GM21619 (cell line): ENCODE measurements at regions not wholly inside any gene's neighbourhood (a gene's known extent, or its start where the extent isn't known, plus 50 kb on each side); places are given as distances from the start of the nearest gene placed in this dataset.
"Not testable (repeated sequence)": the region's sequence is repeated elsewhere in the genome, so short reads cannot be mapped to it uniquely, and the experiment has no call there.

Experiments used
- ATAC-seq: cut with Tn5 transposase; IDR thresholded peaks from one replicate; pipeline ENCODE4 v1.9.1; 2021; ENCODE audit not compliant: unreplicated experiment

- ATAC-seq = no peak
These were observed 543.3 kb upstream of the UBE2E2 start for GRCh38 chr3:22659651-22660475.

GRCh38 chr3:22660606-22661005, 542.5 kb upstream of the UBE2E2 start:
- no peak for ATAC-seq

GRCh38 chr3:22661121-22661700, 541.9 kb upstream of the UBE2E2 start:
- ATAC-seq = no peak

GRCh38 chr3:22665528-22665927, 537.6 kb upstream of the UBE2E2 start:
- no peak for ATAC-seq

GRCh38 chr3:22666736-22667135, 536.4 kb upstream of the UBE2E2 start:
- no peak for ATAC-seq

DNA sequence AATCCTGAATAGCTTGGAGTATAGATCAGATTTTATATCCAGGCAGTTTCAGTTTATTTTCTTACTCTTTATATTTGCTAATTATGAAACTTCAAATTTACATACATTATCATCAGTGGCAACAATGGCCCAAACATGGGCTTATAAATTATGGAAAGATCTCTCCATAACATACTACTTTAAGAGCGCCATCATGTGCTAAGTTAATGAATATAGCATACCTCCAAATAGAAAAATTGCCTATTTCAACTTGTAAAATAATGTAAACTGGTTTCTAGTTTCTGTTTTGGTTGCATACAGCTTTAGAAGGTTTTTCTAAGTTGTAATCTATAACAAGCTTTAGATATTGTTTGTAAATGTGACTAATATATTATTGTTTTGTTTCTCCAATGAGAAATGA, 531.3 kb upstream of the UBE2E2 start:
- ATAC-seq = no peak

DNA sequence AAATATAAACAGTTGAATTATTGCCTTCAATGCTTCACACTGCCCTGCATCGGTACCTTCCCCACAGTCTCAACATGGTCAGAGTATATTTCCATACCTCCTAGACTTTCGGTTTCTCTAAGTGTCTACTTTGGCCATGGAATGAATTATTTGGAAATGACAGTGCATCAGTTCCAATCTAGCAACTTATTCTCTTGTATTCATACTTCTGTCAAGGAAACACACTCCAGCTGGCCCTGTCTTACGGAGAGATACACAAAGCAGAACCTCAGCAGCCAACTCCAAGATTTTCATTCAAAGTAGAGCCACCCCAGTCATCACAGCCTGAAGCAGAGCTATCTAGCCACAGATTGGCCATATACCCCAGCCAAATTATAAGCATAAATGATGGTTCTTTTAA, 518.4 kb upstream of the UBE2E2 start:
- no peak for ATAC-seq

DNA sequence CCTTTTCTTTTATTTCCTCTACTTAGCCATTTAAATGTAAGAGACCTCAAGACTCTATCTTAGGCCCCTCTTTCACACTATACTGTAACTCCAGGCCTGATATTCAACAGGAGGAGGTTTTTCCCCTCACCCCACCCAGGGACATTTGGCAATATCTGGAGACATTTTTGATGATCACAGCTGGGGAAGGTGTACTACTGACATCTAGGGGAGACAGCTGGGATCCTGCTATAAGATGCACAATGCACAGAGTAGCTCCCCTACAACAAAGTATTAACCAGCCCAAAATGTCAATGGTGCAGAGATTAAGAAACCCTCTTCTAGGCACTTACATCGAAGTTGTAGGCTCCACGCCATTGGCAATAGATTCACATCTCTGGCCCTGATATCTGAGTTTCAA, 517.5 kb upstream of the UBE2E2 start:
- peak; percentile 65 for ATAC-seq

- no peak for ATAC-seq
These were observed 511.7 kb upstream of the UBE2E2 start for GRCh38 chr3:22691407-22691806.

DNA sequence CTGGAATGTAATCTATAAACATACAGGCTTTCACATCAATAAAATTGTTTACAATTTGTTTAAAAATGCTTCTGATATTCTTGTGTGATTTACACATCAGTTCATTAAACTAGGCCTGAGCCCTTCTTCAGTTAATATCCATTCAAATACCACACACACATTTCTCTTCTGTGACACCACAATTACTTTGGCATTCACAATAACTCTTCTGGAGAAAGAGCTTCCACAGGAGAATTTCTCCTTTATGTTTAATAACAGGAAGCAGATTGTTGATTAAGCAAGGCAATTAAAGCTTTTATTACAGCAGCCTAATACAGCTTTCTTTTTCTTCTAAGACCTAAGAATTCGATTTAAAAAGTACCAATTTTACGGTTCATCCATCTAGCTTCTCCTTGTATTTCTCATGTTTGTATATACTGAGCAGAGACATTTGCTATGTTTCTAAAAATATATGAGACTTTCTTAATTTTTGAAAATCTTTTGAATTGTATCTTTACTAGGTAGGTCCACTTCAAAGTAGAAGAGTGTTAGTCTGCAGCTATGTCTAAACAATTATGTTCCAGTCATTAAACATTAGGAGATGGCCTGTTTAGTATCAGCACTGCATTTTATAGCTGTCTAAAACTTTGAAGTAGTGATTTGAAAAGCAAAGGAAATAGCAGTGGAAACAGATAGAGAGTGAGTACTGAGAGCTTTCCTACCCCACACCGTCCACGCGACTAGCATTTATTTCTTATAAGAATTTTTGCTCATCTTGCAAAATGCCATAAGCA, 511.1 kb upstream of the UBE2E2 start:
- no peak for ATAC-seq

GRCh38 chr3:22700876-22701275, 502.3 kb upstream of the UBE2E2 start:
- ATAC-seq = no peak

DNA sequence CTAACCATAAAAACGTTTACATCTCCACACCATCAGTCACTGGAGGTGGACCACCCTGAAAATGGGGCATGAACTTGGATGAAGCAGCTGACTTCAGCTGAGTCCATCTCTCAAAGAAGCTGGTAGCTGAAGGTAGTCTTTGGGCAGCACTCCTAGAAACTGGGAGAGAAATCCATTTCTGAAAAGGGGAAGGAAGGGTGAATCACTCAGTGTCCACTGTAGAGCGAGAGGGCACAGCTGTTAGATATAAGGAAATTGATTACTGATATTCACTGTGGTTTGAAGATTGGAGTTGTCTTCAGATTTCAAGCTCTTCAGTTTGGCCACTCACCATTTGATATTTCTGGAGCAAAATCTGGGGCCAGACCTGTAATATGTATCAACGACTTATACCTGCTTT, 499.0 kb upstream of the UBE2E2 start:
- no peak for ATAC-seq

DNA sequence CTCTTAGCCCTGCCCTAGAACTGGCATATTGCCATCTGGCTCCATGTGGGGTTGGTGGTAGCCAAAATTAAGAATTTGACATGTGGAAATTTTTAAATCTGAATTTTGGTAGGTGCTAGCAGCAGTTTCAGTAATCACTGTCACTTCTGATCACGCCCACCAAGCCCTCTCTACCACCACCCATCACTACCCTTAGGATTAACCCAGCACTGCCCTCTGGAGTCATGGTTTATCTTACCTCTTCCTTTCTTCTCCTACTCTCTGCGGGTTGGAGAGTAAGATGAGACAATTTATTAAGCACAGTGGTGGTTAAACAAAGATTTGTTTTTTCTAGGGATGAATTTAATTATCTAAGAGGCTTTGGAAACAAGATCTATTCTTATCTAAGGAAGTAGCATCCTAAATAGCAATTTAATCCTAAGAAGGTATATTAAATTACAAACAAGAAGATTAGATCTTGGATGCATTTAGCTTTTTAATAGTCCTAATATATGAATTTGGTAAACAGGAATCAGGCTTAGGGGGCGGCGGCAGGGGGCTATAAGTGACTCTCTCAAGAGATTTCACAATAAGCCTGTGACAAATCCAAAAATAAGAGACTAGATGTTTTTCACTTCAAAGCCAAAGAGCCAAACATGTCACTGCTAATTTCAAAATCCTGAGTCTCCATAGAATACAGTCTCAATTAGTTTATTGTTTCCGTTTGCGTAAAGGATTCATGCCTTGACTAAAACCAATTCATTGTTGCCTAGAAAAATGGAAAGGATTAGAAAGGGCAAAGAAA, 498.4 kb upstream of the UBE2E2 start:
- ATAC-seq = no peak

DNA sequence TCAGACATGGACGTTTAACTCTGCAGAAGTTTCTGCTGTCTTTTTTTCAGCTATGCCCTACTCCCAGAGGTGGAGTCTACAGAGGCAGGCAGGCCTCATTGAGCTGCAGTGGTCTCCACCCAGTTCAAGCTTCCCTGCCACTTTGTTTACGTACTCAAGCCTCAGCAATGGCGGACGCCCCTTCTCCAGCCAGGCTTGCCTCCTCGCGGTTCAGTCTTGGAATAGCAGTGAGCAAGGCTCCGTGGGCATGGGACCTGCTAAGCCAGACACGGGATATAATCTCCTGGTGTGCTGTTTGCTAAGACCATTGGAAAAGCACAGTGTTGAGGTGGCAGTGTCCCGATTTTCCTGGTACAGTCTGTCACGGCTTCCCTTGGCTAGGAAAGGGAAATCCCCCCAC, 496.2 kb upstream of the UBE2E2 start:
- not testable (repeated sequence) for ATAC-seq

GRCh38 chr3:22713936-22714335, 489.2 kb upstream of the UBE2E2 start:
- no peak for ATAC-seq

DNA sequence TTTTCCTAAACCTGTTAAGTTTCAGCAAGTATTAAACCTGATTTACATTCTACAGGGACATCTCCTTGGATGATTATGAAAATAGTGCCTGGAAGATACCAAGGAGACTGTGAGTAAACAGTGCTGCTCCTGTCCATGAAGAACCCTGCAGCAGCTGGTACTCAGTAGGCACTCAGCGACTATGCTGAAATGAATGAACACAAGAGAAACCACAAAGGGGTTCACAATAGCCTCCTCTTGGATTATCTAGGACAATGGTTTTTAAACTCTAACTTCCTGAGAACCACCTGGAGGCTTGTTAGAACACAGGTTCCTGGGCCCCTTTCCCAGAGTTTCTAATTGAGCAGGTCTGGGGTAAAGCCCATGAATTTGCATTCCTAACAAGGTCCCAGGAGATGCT, 488.4 kb upstream of the UBE2E2 start:
- no peak for ATAC-seq

DNA sequence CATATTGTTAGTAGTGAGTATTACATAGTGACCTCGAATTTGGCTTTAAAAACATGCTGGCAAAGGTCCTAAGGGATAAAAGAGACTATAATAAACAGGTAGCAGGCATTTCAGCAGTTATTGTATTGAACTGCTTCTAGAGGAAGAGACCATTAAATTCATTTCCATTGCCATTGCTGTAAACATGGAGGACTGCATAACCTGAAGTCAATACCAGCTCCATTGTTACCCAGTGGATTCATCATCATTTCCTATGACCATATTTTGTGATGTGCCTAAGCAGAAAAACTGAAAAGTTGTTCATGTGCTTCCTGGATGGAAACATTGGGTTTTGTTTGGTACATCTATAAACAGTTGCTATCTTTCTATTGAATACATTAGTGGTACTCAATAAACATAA, 482.5 kb upstream of the UBE2E2 start:
- no peak for ATAC-seq

DNA sequence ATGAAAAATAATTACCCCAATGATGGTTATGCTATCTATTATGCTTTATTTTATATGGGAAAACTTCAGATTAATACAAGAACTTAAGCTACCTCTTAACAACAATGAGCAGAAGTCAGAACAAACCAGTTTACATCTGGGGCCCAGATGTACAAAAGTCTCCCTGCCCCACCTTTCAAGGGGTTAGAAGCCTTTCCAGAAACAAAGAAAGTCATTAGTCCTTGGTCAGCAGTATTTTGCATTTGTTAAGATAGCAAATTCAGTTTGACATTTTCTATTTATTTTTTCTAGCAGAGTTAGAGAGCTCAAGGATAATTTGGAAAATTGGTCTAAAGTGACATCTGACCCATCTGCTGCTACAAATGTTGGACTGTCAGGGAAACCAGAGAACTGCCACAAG, 478.7 kb upstream of the UBE2E2 start:
- no peak for ATAC-seq

- ATAC-seq = no peak
These were observed 474.7 kb upstream of the UBE2E2 start for GRCh38 chr3:22728406-22728805.

DNA sequence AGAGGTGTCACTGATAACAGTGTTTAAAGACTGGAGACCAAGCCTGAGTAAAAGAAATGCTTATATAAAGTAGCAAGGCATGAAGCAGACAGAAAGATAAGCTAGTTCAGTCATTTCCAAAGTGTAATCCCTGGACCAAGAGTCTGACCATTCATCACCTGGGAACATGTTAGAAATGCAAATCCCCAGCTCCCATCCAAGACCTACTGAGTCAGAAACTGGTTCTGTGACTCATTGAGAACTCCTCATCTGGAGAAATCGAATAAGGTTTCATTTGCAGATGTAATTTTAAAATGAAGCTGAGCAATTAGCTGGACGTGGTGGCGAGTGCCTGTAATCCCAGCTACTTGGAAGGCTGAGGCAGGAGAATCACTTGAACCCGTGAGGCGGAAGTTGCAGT, 473.9 kb upstream of the UBE2E2 start:
- ATAC-seq = no peak

DNA sequence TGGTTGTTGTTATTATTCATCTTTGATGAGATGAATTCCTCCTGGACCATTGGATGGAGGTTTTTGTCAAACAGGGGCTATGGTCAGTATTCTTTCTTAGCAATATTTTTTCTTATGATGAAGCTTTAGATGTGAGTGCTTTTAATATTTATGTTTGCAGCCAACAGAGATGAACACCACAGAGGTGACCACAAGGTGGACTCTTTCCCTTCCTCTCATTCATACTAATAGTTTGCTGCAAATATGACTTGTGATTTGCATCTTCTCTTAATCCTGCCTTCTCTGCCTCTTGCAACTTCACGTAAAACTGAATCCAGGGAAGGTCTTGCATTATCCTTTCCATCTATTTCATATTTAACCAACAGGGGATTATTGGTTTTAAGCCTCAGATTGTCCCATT, 473.1 kb upstream of the UBE2E2 start:
- no peak for ATAC-seq
